HL-60 (cell line): ENCODE measurements at regions not wholly inside any gene's neighbourhood (a gene's known extent, or its start where the extent isn't known, plus 50 kb on each side); places are given as distances from the start of the nearest gene placed in this dataset.

ENCODE experiments used
- GABPA ChIP-seq: IDR thresholded peaks from 2 replicates; pipeline ENCODE4 v1.6.1; 2012; ENCODE audit warnings: low read depth
- TF ChIP-seq, protein P1 (sequence below): IDR thresholded peaks from one replicate; pipeline ENCODE4 v1.5.1; 2011; ENCODE audit warnings: low read length, control low read depth, inconsistent platforms; ENCODE audit not compliant: insufficient read depth
- TF ChIP-seq, protein P2 (sequence below): IDR thresholded peaks from 2 replicates; pipeline ENCODE4 v1.6.1; 2012; ENCODE audit warnings: low read depth; ENCODE audit not compliant: insufficient replicate concordance

DNA sequence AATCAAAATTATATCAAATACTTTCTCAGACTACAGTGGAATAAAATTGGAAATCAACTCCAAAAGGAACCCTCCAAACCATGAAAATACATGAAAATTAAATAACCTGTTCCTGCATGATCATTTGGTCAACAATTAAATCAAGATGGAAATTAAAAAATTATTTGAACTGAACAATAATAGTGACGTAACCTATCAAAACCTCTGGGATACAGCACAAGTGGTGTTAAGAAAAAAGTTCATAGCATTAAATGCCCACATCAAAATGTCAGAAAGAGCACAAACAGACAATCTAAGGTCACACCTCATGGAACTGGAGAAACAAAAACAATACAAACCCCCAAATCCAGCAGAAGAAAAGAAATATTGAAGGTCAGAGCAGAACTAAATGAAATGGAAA lies 1460.7 kb downstream of the OLFM4 start:
- TF ChIP-seq, protein P1, sequence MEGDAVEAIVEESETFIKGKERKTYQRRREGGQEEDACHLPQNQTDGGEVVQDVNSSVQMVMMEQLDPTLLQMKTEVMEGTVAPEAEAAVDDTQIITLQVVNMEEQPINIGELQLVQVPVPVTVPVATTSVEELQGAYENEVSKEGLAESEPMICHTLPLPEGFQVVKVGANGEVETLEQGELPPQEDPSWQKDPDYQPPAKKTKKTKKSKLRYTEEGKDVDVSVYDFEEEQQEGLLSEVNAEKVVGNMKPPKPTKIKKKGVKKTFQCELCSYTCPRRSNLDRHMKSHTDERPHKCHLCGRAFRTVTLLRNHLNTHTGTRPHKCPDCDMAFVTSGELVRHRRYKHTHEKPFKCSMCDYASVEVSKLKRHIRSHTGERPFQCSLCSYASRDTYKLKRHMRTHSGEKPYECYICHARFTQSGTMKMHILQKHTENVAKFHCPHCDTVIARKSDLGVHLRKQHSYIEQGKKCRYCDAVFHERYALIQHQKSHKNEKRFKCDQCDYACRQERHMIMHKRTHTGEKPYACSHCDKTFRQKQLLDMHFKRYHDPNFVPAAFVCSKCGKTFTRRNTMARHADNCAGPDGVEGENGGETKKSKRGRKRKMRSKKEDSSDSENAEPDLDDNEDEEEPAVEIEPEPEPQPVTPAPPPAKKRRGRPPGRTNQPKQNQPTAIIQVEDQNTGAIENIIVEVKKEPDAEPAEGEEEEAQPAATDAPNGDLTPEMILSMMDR = no peak
- no peak for TF ChIP-seq GABPA
- TF ChIP-seq, protein P2, sequence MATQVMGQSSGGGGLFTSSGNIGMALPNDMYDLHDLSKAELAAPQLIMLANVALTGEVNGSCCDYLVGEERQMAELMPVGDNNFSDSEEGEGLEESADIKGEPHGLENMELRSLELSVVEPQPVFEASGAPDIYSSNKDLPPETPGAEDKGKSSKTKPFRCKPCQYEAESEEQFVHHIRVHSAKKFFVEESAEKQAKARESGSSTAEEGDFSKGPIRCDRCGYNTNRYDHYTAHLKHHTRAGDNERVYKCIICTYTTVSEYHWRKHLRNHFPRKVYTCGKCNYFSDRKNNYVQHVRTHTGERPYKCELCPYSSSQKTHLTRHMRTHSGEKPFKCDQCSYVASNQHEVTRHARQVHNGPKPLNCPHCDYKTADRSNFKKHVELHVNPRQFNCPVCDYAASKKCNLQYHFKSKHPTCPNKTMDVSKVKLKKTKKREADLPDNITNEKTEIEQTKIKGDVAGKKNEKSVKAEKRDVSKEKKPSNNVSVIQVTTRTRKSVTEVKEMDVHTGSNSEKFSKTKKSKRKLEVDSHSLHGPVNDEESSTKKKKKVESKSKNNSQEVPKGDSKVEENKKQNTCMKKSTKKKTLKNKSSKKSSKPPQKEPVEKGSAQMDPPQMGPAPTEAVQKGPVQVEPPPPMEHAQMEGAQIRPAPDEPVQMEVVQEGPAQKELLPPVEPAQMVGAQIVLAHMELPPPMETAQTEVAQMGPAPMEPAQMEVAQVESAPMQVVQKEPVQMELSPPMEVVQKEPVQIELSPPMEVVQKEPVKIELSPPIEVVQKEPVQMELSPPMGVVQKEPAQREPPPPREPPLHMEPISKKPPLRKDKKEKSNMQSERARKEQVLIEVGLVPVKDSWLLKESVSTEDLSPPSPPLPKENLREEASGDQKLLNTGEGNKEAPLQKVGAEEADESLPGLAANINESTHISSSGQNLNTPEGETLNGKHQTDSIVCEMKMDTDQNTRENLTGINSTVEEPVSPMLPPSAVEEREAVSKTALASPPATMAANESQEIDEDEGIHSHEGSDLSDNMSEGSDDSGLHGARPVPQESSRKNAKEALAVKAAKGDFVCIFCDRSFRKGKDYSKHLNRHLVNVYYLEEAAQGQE = no peak
